COLO668 (cell line): ENCODE measurements at regions not wholly inside any gene's neighbourhood (a gene's known extent, or its start where the extent isn't known, plus 50 kb on each side); places are given as distances from the start of the nearest gene placed in this dataset.
"Not testable (repeated sequence)": the region's sequence is repeated elsewhere in the genome, so short reads cannot be mapped to it uniquely, and the experiment has no call there.

Experiments
- DNase-seq: peaks from one replicate; lab custom pipeline; 2025; ENCODE audit not compliant: unreplicated experiment; lab: John Stamatoyannopoulos, UW

DNA sequence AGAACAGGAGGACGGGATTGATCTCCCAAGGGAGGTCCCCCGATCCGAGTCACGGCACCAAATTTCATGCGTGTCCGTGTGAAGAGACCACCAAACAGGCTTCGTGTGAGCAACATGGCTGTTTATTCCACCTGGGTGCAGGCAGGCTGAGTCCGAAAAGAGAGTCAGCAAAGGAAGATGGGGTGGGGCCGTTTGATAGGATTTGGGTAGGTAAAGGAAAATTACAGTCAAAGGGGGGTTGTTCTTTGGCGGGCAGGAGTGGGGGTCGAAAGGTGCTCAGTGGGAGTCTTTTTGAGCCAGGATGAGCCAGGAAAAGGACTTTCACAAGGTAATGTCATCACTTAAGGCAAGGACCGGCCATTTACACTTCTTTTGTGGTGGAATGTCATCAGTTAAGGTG, 763.6 kb upstream of the CTNND2 start:
- not testable (repeated sequence) for DNase-seq

- DNase-seq, result not testable (repeated sequence)
Observed at GRCh38 chr5:12665772-12666171, 761.5 kb upstream of the CTNND2 start.

GRCh38 chr5:12662545-12663314, 758.5 kb upstream of the CTNND2 start:
- DNase-seq, result no peak

GRCh38 chr5:12661617-12662370, 757.5 kb upstream of the CTNND2 start:
- DNase-seq, result no peak

DNA sequence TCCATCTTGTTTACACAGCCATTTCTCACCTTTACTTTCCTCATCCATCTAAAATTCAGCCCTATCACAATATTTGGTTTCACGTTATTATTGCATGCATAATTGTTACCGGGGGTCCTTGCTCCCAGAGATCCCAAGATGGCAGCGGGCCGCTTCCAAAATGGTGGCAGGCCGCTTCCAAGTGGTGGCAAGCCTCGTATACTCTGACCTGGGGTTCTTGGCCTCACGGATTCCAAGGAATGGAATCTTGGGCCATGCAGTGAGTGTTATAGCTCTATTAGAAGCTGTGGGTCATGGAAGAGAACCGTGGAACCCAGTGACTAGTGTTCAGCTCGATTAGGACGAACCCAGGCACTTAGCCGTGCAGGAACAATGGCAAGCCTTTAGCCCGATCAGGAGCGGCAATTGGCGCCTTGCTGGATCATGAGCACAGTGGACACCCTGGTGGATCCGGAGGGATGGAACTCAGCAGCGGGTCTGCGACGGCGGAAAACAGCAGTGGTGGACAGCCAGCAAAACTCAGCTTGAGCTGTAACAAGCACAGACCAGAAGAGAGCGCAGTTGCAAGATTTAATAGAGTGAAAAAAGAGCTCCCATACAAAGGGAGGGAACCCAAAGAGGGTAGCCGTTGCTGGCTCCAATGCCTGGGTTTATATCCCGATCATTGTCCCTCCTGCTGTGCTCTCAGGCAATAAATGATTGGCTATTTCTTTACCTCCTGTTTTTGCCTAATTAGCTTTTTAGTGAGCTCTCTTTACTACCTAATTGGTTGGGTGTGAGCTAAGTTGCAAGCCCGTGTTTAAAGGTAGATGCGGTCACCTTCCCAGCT, 756.2 kb upstream of the CTNND2 start:
- DNase-seq, result not testable (repeated sequence)

DNA sequence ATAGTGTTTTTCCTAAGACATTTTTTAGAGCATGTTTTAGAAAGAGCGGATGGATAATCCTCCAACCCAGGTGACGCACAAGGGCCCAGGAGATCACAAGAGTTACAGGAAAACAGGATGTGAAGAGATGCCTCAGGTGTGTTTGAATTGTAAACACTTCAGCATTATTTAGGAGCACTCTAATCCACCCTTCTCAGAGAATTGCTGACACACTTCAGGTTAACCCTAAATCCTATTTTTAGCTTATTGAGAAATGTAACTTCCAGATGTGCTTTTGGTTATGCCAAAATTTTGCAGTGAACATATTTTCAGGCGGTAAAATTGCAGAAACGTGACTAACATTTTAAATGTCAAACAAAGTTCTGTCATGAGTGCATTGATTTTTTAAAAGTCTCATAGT, 755.4 kb upstream of the CTNND2 start:
- no peak for DNase-seq

GRCh38 chr5:12658871-12659446, 754.7 kb upstream of the CTNND2 start:
- DNase-seq, result no peak

DNA sequence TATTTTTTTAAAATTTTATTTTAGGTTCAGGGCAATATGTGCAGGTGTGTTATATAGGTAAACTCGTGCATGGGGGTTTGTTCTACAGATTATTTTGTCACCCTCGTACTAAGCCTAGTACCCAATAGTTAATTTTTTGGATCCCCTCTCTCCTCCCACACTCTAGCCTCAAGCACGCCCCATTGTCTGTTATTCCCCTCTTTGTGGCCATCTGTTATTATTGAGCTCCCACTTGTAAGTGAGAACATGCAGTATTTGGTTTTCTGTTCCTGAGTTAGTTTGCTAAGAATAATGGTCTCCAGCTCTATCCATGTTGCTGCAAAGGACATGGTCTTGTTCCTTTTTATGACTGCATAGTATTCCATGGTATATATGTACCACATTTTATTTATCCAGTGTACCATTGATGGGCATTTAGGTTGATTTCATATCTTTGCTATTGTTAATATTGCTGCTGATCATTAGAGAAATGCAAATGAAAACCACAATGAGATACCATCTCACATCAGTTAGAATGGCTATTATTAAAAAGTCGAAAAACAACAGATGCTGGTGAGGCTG, 753.7 kb upstream of the CTNND2 start:
- DNase-seq, result not testable (repeated sequence)

GRCh38 chr5:12655675-12656074, 751.4 kb upstream of the CTNND2 start:
- DNase-seq, result no peak

DNA sequence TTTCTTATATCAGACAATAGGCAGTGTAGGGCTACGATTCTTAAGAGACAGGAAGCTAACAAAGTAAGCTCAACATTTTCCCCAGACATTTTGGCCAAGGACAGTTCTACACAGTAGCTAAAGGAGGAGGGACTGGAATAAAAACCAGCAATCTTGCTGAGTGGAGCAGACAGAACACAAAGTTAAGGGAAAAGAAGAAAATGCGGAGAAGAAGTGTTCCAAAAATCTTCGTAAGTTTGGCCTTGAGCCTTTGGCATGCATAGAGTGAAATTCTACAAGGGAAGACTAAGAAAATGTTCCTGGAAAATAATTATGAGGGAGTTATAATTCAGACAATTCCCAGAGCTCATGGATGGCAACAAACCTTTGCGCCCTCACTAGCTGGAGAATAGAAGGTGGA, 748.0 kb upstream of the CTNND2 start:
- no peak for DNase-seq

- no peak for DNase-seq
Observed at GRCh38 chr5:12648558-12648957, 744.3 kb upstream of the CTNND2 start.

- no peak for DNase-seq
Observed at GRCh38 chr5:12647613-12648012, 743.4 kb upstream of the CTNND2 start.

DNA sequence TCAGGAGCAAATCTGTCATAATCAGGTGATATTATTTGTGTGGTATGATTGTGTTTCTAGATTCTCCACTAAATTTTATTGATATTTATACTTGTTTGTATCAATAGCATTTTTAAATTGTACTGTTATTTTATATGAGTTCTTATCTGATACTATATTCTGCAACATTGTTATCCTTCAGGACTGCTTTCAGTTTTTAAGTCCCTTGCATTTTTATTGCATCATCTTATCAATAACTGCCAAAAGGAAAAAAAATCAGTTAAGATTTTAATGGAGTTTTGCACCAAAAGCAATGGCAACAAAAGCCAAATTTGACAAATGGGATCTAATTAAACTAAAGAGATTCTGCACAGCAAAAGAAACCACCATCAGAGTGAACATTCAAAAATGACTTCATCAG, 741.3 kb upstream of the CTNND2 start:
- DNase-seq, result no peak

DNA sequence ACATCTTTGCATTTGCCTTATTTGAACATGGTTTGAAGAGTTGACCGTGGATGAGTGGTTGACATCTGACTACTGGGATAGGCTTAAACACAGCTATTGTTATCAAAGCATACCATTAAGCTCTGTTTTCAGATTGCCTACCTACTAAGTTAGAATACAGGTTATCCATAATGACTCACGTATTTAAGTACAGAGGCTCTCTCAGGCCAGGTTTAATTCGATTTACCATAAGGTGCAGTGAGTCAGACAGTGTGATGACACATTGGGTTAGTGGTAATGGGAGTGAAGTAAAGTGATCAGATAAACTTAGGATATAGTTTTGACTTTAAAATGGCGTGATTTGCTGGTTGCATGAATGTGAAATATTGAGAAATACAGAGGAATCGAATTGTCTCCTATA, 732.0 kb upstream of the CTNND2 start:
- DNase-seq, result no peak

- no peak for DNase-seq
Observed at GRCh38 chr5:12626556-12626955, 722.3 kb upstream of the CTNND2 start.

GRCh38 chr5:12625667-12626263, 721.5 kb upstream of the CTNND2 start:
- no peak for DNase-seq

DNA sequence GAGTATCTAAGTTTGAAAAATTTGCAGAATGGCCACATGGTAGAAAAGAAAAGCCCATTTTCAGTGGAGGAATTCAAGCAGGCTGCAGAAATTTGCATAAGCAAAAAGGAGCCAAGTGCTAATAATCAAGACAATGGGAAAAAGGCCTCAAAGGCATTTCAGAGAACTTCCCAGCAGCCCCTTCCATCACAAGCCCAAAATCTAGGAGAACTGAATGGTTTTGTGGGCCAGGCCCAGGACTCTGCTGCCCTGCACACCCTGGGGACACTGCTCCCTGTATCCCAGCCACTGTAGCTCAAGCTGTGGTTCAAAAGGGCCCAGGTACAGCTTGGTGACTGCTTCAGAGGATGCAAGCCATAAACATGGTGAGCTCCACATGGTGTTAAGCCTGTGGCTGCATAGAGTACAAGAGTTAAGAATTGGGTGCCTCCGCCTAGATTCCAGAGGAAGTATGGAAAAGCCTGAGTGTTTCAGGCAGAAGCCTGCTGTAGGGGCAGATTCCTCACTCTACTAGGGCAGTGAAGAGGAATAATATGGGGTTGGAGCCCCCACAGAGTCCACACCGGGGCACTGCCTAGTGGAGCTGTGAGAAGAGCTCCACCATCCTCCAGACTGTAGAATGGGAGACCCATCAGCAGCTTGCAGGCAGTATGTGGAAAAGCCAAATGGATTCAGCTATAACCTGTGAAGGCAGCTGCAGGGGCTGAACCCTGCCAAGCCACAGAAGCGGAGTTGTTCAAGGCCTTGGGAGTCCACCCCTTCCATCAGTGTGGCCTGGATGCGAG, 720.7 kb upstream of the CTNND2 start:
- no peak for DNase-seq

- no peak for DNase-seq
Observed at GRCh38 chr5:12623408-12623807, 719.2 kb upstream of the CTNND2 start.

DNA sequence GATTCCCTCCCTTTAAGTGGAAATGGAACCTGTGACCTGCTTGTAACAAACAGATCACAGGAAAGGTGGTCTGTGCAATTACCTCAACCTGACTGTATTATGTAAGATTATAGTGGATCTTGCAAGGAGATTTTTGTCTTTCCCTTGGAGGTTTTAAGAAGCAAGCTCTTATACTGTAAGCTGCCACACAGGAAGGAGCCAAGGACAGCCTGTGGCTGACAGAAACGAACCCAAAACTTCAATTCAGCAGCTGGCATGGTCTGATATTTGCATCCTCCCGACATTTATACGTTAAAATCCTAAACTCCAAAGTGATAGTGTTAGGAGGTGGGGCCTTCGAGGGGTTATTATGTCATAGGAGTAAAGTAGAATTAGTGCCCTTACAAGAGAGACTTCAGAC, 711.8 kb upstream of the CTNND2 start:
- DNase-seq, result no peak
